Dedifferentiated amniotic fluid mesenchymal stem cell (primary cell): ENCODE measurements at regions not wholly inside any gene's neighbourhood (a gene's known extent, or its start where the extent isn't known, plus 50 kb on each side); places are given as distances from the start of the nearest gene placed in this dataset.
"Not testable (repeated sequence)": the region's sequence is repeated elsewhere in the genome, so short reads cannot be mapped to it uniquely, and the experiment has no call there.

Source experiments
- DNase-seq: peaks from one replicate; pipeline ENCODE4 v3.0.0-alpha.2; 2016; ENCODE audit errors: extremely low spot score

DNA sequence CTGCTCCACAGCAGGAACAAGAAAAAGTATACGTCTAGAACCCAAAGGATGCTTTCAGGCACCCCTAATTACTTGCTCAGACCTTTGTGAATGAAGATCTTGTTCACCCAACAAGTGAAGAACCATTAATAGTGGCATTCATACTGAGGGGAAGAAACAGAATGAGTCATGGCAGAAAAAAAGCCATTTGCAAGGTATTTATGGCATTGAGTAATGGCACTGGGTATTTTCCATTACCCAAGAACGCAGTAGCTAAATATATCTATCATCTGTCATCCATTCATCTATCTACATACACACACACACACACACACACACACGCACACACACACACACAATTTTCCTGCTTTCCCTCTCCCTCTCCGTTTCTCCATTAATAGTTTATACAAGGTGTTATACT, 56.4 kb upstream of the XIRP2 start:
- no peak for DNase-seq

DNA sequence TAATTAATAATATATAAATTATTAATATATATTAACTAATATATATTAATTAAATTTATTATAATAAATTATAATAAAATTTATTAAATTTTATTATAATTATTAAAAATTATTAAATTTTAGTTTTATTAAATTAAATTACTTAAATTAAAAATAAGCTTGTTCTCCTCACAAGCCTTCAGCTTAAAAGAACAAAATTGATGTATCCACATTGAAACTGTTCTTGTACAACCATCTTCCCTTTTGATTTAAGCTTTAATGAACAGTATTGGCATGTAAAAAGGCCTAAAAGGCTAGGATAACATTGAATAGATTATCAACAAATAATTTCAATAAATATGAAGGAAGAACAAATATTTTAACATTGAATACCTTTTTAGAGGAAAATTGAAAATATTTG, 62.4 kb upstream of the XIRP2 start:
- no peak for DNase-seq

DNA sequence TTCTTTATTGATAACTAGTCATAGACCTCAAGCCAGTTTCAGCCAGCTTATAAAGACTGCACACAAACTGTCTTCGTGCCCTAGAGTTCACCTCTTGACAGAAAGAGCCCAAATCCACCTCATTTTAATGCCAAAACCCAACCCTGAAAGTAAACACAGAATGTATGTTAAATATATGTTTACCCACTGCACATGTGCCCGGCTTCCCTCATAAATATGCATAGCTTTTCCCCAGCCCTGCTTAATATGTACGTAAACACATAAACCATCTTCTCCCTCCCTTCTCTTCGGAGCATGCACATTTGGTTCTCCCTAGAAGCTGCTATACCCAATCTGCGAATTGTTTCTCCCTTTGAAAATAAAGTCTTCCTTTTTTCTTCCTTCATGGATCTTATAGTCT, 73.9 kb upstream of the XIRP2 start:
- no peak for DNase-seq

DNA sequence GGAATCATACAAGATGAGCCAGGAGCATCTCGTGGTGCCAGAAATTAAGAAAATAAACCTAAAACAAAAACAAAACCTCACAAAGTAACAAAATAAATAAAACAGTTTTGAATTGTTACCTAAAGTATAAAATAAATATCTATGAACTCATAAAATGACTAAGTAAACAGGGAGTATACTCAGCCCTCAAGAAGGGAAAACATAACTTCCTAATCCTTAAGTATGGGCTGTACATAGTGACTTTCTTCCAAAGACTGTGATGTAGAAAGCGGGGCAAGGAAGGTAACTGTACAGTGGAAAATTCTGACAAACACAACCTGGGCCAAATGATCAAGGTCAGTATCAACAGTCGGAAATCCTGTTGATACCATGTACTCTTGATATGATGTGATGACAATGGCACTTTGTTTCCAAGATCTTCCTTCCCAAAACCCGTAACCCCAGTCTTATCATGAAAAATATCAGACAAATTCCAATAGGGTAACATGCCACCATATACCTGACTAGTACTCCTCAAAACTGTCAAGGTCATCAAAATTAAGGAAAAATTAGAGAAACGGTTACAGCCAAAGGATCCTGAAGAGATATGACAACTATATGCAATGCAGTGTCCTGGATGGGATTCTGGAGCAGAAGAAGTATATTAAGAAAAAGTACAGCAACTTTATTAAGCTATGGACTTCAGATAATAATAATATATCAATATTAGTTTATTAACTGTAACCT, 76.0 kb upstream of the XIRP2 start:
- no peak for DNase-seq

DNA sequence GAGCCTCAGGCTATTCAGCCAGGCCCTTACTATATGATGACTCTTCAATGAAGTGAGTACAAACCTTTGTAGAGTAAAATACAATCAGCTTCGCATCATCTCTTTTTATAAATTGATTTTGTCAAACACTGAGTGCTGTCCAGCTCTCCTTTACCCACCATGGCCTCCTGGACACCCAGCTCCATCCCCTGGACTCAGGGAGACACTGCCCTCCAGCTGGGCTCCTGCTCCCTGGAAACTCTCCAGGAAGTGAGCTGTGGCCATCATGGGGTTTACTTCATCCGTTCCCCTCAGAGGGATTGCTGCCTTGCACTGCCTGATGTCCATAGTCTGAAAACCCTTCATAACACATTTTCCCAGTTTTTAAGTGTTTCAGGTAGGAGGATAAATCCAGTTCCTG, 82.5 kb upstream of the XIRP2 start:
- no peak for DNase-seq

DNA sequence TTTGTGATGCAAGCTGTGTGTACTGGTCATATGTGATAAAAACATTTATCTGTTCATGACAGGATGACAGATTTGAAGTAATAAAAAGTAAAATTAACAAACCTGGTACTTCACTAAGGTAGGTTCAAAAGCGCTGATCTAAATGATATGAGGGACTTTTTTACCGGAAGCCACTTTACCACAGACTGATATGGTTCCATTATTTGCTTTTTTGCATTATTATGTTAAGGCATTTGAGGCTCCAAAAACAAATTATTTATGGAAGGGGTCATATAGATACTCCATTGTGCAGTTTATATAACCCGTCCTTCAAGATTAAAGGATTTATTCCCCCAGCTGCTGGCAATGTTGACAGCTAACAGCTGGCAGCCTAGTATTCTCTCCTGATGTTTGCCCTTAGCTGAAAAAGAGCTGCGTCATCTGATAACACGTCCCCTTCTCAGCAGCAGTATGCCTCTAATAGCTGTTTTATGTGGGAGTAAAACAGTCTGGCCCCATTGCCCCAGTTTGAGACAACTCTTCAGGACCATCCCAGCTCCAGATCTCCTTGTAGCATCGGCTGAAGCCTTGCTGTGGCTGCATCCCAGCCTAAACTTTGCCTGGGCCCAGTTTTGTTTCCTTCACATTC, 84.8 kb upstream of the XIRP2 start:
- DNase-seq = no peak

DNA sequence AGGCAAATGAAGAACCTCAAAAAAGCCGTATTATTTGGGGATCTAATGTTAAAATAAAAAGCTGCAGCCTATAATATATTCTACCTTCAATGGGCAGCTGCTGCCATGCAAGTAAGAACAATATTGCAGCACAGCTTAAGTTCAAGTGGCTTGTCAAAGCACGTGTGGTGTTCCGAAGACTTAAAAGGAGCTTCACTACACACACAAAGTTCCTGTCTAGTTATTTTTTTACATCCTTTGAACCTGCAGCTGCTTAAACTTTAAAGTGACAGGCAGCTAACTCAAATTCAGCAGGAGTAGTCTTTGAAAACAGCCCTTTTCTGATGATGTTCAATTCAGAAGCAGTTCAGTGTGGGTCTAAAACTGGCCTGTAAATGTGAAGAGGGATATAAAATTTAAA, 85.8 kb upstream of the XIRP2 start:
- no peak for DNase-seq

DNA sequence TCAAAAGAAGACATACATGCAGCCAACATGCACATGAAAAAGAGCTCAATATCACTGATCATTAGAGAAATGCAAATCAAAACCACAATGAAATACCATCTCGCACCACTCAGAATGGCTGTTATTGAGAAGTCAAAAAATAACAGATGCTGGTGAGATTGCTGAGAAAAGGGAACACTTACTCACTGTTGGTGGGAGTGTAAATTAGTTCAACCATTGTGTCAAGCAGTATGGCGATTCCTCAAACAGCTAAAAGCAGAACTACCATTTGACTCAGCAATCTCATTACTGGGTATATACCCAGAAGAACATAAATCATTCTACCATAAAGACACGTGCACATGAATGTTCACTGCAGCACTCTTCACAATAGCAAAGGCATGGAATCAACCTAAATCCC, 95.5 kb upstream of the XIRP2 start:
- no peak for DNase-seq

DNA sequence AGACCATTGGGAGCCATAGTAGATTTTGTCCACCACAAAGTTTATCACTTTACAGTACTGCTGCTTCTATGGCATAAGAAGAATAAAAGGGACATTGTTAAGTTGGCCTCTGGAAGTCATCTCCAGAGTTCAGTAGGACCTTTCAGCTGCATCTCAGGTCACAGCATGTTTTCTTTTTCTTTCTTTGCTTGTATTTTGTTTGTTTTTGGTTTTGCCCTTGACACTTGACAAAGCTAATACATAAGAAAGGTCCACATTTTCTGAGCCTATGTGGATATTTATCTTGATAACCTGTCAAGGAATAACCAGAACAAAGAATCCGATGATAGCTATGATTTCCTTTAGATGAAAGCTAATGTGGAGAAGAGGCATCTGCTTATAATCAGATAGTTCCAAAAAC, 101.6 kb upstream of the XIRP2 start:
- DNase-seq = no peak

DNA sequence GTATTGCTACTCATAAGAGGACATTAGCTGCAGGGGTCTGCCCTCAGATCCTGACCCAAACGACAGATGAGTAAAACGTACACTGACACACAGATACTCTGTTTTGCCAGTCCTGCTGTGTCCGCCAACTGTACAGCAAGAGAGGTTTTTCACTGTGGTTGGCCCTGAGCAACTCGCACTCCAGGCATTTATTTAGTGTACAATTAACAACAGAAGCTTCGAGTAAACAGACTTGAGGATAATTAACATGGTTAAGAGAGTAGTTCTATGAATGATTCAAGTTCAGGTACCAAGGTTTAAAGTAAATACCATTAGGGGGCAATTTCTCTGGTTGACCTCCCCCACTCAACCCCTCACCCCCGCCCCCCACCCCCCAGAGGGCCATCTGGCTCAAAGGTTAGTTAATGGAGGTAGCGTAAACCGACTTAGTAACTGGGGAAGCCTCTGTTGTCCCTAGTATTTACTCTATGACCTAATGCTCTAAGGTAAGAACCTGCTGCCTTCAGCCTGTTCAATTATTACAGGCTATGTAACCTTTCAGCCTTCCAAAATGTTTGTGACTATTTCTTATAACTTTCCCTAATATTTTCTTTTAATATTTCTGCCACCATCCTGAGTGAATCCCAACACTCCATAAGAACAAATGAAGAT, 103.9 kb upstream of the XIRP2 start:
- DNase-seq = no peak

DNA sequence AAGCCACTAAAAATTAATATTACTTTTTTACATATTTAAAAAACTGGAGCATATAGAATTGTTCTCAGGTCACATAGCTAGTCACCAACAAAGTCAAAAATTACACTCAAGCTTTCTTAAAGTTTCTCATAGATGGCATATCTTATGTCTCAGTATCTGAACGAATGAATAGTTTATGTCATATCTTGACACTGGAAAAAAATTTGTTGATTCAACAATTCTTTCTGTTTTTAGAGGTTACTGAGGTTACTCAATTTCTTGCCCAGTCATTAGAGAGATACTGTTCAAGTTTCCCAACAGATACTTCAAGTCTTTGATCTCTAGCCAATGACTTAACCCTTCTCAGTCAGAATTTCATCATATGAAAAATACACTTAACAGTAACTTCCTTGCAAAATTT, 113.1 kb upstream of the XIRP2 start:
- DNase-seq = no peak

DNA sequence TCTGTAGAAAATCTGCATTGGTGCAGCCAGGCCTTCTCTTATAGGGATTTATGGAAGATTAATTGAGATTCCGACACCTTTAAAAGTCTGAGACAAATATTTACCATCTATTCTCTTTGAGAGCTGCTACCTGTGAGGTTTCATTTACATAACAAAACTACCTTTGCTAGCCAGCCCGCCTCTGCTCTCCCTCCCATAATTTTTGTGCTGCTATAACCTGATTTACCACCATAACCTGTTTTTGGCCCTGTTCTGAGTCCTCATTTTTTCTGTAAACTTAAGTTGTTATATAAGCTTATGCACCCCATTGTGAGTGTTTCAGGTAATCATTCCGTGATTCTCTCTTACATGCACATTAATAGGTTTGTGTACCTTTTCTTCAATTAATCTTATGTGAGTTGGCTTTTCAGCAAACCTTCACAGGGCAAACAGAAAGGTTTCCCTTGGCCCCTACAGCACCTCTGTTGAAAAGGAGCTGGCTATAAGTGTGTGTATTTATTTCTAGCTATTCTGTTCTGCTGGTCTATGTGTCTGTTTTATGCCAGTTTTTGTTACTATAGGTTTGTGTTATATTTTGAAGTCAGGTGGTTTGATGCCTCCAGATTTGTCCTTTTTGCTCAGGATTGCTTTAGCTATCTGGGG, 114.9 kb upstream of the XIRP2 start:
- DNase-seq = no peak

DNA sequence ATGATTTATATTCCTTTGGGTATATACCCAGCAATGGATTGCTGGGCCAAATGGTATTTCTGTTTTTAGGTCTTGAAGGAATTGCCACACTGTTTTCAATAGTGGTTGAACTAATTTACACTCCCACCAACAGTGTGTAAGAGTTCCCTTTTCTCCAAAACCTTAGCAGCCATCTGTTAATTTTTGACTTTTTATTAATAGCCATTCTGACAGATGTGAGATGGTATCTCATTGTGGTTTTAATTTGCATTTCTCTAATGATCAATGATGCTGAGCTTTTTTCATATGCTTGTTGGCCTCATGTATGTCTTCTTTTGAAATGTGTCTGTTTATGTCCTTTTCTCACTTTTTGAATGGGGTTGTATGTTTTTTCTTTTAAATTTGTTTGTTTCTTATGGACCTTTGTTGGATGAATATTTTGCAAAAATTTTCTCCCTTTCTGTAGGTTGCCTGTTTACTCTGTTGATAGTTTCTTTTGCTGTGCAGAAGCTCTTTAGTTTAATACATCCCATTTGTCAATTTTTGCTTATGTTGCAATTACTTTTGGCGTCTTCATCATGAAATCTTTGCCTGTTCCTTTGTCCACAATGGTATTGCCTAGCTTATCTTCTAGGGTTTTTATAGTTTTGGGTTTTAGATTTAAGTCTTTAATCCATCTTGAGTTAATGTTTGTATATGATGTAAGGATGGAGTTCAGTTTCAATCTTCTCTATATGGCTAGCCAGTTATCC, 119.7 kb upstream of the XIRP2 start:
- DNase-seq = no peak

DNA sequence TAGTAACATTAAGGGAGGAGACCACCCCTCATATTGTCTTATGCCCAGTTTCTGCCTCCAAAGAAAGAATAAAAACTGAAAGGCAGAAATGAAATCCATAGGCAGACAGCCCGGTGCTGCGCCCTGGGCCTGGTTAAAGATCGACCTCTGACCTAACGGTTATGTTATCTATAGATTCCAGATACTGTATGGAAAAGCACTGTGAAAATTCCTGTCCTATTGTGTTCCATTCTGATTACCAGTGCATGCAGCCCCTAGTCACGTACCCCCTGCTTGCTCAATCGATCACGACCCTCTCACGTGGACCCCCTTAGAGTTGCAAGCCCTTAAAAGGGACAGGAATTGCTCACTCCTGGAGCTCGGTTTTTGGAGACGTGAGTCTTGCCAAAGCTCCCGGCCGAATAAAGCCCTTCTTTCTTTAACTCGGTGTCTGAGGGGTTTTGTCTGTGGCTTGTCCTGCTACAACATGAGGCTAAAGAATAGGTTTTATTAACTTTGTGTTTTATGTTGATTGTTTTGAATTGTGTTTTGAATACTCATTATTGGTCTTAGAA, 121.4 kb upstream of the XIRP2 start:
- DNase-seq = not testable (repeated sequence)

DNA sequence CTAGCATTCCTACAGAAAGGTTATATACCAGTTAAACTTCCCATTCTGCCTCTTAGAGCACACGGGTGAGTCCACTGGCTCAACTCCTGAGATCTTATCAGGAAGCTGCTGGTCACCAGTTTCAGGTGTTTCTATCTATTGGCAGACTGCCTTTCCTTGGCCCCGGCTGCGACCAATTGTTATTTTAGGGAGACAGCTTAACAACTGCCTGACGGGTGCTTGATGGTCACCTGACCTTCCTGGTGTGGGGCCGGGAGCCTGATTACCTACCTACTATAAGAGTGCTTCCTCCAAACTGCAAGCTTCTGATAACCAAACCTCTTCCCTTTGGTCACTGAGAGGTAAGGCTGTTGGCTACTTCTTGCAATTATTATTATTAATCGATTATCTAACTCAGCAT, 122.1 kb upstream of the XIRP2 start:
- no peak for DNase-seq

DNA sequence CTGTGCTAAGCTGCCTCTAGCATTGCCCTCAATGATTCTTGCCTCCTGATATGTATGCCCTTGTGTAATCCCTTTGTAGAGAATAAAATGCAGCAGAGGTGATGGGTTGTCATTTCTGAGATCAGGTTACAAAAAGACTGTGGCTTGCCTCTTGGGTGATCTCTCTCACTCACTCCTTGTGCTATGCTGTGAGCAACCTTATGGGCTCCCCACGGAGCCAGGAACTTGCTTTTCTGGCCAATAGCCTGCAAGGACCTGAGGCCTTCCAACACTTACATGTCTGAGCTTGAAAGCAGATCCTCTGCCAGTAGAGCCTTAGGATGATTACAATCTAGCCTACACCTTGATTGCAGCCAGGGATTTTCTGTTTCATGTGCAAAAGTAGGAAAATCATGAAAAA, 123.1 kb upstream of the XIRP2 start:
- DNase-seq = no peak

DNA sequence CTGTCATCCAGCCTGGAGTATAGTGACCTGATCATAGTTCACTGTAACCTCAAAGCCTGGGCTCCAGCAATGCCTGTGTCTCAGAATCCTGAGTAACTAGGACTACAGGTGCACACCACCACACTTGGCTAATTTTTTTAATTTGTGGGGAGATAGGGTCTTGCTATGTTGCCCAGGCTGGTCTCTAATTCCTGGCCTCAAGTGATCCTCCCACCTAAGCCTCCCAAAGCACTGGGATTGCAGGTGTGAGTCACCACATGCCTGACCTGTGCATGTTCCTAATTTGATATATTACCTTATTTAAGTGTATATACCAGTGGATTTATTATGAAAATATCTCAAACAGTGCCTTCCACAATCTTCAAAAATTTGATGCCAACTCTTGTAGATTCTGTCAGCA, 123.6 kb upstream of the XIRP2 start:
- DNase-seq = no peak

DNA sequence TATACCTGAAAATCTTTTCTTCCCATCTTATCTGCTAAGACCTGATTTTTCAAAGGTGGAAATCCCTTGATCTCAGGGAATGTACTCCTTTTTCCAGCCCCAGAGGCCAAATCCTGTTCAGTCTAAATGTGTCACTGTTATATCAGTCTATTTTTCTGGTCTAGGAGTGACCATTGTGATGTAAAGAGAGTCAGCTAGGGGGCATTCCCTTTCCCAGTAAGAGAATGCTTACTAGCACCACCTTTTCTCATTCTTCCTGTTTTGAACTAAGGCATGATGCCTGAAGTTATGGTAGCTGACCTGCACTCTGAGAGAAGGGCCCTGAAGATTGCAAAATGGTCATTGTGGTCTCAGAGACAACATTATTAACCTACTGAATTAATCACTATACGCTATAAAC, 124.1 kb upstream of the XIRP2 start:
- DNase-seq = no peak

DNA sequence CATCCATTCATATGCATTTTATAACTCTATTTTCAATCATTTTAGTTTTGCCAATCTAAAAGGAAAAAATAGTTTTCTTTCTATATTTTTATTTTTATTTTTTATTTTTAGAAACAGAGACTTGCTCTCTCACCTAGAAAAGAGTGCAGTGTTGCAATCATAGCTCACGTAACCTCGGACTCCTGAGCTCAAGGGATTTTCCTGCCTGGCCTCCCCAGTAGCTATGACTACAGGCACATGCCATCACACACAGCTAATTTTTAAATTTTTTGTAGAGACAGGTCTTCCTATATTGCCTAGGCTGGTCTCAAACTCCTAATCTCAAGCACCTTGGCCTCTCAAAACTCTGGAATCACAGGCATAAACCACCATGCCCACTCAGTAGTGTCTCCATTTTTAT, 125.5 kb upstream of the XIRP2 start:
- DNase-seq = no peak

DNA sequence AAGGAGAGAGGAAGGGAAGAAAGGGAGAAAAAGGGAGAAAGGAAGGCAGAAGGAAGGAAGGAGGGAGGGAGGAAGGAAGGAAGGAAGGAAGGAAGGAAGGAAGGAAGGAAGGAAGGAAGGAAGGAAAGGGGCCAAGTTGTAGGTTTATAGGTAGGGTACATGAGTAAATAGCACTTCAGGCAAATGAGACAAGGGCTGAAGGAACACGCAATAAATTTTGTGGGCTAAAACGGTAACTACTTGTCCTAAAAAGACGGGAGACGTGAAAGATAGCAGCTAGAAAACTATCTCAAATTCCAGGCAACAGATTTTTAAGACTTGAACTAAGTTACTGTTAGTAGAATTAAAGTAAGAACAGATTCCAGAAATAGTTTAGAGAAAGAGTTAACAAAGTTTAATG, 129.3 kb upstream of the XIRP2 start:
- DNase-seq = no peak

DNA sequence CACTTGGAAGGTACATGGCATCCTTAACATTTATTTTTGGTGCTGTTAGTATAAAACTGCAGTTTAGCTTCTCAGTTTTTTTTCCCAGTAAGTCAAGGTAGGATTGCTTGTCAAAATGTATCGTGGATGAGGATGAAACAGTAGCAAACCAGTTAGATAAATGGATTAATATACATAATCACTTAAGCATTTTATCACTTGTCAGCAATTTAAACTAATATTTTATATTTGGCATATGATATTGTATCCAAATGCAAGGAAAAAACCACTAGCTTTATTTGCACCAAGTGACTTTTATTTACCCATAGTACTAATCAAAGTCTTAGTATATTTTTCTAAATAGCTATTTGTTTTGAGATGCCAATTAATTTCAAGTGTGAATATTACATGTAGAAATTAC, 137.7 kb upstream of the XIRP2 start:
- no peak for DNase-seq

DNA sequence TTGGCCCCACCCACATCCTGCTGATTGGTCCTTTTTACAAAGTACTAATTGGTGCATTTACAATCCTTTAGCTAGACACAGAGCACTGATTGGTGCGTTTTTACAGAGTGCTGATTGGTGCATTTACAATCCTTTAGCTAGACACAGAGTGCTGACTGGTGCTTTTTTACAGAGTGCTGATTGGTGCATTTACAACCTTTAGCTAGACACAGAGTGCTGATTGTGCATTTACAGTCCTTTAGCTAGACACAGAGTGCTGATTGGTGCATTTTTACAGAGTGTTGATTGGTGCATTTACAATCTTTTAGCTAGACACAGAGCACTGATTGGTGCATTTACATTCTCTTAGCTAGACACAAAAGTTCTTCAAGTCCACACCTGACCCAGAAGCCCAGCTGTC, 144.2 kb upstream of the XIRP2 start:
- DNase-seq = not testable (repeated sequence)
